ENCODE measurements at regions not wholly inside any gene's neighbourhood (a gene's known extent, or its start where the extent isn't known, plus 50 kb on each side); places are given as distances from the start of the nearest gene placed in this dataset.

GRCh38 chr6:144344646-144345045 is 59.5 kb downstream of the UTRN start:
- Histone ChIP-seq H3K27ac (peak overlapping the region; percentile 41 to 80), H3K4me3 (peak overlapping the region in 1 of 2 donors; percentile 34), H3K9me3 (no peaks in the 10 kb centered on the region), H3K36me3 (no peaks in the 10 kb centered on the region), H3K27me3 (no peaks in the 10 kb centered on the region), H3K4me1 (peaks cover 50 to 100% of the 10 kb centered on the region in 2 donors)
- no peak for ATAC-seq
- TF ChIP-seq CTCF (IDR thresholded peaks at IDR 0.05) = no peak
- DNase-seq = no peak
- intact Hi-C loops (cut with DNase I) = no loop called here

DNA sequence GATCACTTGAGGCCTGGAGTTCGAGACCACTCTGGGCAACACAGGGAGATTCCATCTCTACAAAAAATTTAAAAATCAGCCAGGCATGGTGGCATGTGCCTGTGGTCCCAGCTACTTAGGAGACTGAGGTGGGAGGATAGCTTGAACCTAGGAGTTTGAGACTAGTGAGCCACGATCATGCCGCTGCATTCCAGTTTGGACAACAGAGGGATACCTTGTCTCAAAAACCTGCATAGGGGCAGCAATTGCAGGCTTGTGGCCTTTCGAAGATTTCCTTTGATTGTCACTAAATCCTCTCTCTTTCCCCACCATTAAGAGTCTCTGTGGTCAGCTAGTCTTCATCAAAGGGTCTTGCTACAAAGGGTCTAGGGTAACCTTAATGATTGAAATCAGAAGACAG is 60.3 kb downstream of the UTRN start:
- Histone ChIP-seq H3K36me3 (no peaks in the 10 kb centered on the region), H3K27ac (peak overlapping the region in 1 of 2 donors; percentile 80), H3K4me1 (peaks cover 50 to 100% of the 10 kb centered on the region in 2 donors), H3K9me3 (no peaks in the 10 kb centered on the region), H3K4me3 (peak overlapping the region in 1 of 2 donors; percentile 34), H3K27me3 (no peaks in the 10 kb centered on the region)
- intact Hi-C loops (cut with DNase I) = no loop called here
- DNase-seq (no peak), ATAC-seq (no peak)
- no peak for TF ChIP-seq CTCF (IDR thresholded peaks at IDR 0.05)

DNA sequence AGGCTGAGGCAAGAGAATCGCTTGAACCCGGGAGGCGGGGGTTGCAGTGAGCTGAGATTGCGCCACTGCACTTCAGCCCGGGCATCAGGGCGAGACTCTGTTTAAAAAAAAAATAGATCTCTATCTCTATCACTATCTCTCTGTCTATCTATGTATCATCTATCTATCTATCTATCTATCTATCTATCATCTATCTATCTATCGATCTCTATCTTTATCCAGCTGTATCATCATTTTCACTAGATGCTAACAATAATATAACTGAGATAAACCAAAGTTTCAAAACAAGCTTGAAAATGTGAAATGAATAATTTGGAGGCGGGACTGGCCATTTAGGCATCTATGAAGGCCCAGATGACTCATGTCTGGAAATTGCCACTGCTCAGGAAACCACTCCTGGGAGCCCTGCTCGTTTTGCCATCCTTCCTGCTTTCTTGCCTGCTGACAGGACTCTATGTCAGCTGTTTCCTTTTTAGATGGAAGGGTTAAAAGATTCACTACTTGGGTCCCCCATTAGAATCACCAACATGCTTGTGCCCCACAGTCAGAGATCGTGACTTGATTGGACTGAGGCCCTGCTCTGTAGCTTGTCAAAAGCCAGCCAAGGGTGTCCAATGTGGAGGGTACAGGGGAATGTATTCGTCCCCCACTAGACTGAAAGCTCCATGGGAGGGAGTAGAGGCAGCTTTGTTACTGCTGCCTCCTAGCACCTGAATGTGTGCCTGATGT is 61.7 kb downstream of the UTRN start:
- Histone ChIP-seq H3K4me1 (peaks cover 48 to 100% of the 10 kb centered on the region in 2 donors), H3K4me3 (no peak overlapping the region), H3K27me3 (no peaks in the 10 kb centered on the region), H3K36me3 (no peaks in the 10 kb centered on the region), H3K9me3 (no peaks in the 10 kb centered on the region), H3K27ac (peak overlapping the region; percentile 28 to 80)
- no peak for TF ChIP-seq CTCF (IDR thresholded peaks at IDR 0.05)
- ATAC-seq (peak; percentile 47), DNase-seq (peak in 1 of 4 donors; percentile 43)
- intact Hi-C loops (cut with DNase I) = no loop called here

- no peak for ATAC-seq
- no peaks in the 10 kb centered on the region for H3K27me3 ChIP-seq
- peaks cover 50 to 100% of the 10 kb centered on the region in 2 donors for H3K4me1 ChIP-seq
- no peak for DNase-seq
- H3K4me3 ChIP-seq = no peak overlapping the region
- intact Hi-C loops (cut with DNase I) = no loop called here
- H3K36me3 ChIP-seq = no peaks in the 10 kb centered on the region
- H3K27ac ChIP-seq = peak overlapping the region; percentile 28 to 80
- TF ChIP-seq CTCF (IDR thresholded peaks at IDR 0.05) = no peak
- H3K9me3 ChIP-seq = no peaks in the 10 kb centered on the region
Observed at GRCh38 chr6:144347448-144347759, 62.3 kb downstream of the UTRN start.

DNA sequence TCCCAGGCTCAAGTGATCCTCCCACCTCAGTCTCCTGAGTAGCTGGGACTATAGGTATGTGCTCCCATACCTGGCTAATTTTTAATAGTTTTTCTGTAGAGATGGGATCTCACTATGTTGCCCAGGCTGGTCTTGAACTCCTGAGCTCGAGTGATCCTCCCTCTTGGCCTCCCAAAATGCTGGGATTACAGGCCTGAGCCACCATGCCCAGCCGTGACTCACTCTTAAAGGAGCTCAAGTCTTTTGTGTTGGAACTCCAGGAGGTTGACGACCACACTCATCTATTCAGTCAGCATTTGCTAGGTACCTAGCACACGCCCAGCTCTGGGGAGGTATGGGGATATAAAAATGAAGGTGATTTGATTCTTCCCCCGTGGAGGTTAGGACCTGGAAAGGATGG is 62.8 kb downstream of the UTRN start:
- ATAC-seq (no peak), DNase-seq (no peak)
- H3K36me3 ChIP-seq = no peaks in the 10 kb centered on the region
- intact Hi-C loops (cut with DNase I) = no loop called here
- H3K4me1 ChIP-seq = peaks cover 52 to 100% of the 10 kb centered on the region in 2 donors
- no peak overlapping the region for H3K4me3 ChIP-seq
- no peak for TF ChIP-seq CTCF (IDR thresholded peaks at IDR 0.05)
- peak overlapping the region in 1 of 2 donors; percentile 80 for H3K27ac ChIP-seq
- H3K9me3 ChIP-seq = no peaks in the 10 kb centered on the region
- H3K27me3 ChIP-seq = no peaks in the 10 kb centered on the region
